SKM-1 (cell line): ENCODE measurements at regions not wholly inside any gene's neighbourhood (a gene's known extent, or its start where the extent isn't known, plus 50 kb on each side); places are given as distances from the start of the nearest gene placed in this dataset.
"Not testable (repeated sequence)": the region's sequence is repeated elsewhere in the genome, so short reads cannot be mapped to it uniquely, and the experiment has no call there.

Source experiments
- DNase-seq: peaks from one replicate; lab custom pipeline; 2025; ENCODE audit not compliant: unreplicated experiment; lab: John Stamatoyannopoulos, UW

DNA sequence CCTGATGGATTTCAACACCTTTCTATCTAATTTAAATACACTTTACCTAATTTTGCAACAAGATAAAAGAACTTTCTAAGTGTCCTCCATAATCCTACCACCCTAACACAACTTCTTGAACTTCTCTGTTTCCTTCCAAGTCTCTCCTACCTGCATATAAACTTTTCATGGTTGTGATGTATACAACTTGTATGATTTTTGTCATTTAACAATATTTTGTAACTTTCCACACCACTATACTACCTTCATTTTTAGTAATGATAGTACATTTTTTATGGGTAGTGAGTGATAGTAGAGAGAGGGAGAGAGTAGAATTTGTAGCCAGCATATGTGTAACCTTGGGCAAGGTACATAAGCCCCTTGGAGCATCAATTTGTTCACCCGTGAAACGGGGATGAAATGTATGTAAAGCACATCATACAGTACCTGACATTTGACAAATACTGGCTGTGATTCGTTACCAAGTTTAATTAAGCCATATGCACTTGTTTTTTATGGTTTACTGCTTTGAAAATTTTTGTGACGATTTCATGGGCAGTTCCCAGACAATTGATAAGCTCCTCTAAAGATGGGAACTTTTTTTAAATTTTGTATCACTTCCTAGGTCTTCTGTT lies 177.8 kb upstream of the SLC38A2 start:
- DNase-seq = no peak

DNA sequence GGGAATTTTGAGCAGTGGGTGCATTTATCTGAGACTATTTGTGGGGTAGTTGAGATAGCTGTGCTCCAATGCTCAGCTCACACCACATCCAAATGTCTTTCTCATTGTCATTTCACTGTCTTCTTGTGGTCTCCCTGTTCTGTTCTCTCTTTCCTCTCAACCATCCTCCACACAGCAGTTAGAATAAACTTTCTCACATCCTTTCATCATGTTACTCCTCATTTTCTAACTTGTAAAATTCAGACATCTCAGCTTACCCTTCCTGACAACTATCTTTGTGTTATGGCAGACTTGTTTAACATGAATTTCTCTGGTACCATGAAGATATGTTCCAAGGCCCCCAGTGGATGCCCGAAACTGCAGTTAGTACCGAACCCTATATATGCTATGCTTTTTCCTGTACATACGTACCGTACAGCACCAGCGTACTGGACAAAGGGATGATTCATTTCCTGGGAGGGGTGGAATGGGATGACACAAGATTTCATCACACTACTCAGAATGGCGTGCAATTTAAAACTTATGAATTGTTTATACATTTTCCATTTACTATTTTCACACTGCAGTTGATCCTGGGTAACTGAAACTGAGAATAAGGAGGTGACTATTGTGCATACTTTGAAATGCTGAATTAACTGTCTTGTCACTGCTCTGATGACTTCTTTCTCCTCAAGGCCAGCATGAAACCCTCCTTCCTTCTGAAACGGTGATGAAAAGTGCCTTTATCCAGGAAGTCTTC lies 177.1 kb upstream of the SLC38A2 start:
- no peak for DNase-seq

DNA sequence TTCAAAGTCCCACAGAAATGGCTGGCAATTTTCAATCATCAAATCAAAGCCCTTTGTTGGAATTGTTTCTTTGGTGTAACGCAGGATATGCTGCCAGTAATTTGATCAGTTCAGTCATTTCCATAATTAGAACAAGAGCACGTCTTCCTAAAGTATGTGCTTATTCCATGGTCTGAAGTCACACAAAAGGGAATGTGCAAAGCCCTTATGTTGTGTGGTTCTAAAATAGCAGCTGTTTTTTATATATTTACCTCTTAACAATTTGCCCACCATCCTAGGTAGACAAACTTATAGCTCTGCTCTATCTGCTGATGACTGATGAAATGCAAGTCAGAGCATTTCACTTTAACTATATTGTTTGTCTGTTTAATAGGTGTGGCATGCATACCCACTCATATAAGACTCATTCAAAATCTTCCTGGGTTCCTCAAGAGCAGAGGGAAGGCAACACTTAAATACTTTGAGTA lies 176.1 kb upstream of the SLC38A2 start:
- DNase-seq = no peak

DNA sequence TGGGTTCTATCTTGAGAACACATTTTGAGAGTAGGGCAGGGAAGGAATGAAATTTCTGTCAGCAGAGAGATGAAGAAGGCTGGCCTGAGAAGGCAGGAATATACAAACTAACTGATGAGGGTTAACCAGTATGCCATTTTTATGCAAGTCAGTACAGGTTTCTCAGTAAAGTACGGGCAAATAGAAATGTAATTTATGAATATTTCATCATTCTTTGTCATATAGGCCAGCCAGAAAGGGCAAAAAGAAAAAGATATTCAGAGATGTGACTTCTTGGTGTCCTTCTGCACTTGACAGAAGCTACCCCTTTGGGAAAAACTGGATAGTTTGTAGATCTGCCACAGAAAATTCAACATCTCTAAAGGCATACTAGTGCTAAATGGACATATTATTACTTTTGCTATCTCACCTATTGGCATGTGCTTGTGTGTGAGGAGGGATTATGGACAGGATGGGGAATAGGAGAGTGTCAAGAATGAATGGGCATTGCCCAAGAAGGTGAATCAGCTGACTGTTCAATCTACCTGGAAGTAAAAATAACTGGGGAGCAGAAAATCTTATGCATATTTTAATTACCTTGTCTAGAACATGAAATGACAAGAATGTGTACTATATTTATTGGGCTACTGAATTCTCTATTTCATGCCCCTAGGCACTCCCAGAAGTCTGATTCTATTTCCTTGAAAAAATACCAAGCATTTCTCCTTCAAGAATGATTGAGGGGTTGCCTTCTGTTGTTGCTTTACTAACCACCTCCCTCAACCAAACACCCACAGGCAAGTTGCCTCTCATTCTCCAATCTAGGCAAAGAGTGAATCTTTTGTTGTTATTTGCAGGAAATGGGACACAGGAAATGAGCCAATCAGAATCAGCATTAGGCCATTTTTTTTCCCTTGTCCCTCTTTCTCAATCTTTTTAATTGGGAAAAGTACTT lies 175.1 kb upstream of the SLC38A2 start:
- DNase-seq = no peak

DNA sequence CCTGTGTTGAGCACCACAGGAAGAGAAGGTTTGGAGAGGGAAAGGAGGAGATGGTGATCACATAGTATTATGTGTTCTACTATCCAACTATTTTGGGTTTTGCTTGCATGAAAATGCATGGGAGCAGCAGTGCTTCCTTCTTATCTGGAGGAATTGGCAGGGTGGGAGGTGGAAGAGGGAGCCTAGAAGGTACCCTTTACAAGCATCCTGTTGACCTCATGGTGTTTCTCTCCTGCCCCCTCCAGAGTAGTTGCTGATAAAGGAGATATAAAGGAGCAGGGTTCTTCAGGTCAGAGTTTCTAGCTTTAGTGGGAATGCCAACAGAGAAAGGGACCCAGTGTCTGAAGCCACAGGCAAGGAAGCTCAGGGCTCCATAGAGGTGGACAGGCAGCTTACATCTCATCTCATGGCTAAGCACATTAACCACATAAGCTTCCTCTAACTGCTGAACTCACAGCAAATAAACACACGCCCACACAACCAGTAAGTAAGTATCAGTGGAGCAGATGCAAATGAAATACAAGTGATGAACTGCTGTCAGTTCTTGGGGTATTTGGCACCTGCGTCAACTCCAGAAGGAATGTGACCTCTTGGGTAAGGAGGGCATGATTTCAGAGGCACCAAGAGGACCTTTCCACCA lies 174.2 kb upstream of the SLC38A2 start:
- DNase-seq = no peak

DNA sequence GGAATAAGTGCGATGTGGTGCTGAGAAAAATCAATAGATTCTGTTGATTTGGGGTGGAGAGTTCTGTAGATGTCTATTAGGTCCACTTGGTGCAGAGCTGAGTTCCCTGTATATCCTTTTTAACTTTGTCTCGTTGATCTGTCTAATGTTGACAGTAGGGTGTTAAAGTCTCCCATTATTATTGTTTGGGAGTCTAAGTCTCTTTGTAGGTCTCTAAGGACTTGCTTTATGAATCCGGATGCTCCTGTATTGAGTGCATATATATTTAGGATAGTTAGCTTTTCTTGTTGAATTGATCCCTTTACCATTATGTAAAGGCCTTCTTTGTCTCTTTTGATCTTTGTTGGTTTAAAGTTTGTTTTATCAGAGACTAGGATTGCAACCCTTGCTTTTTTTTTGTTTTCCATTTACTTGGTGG lies 170.8 kb upstream of the SLC38A2 start:
- not testable (repeated sequence) for DNase-seq

DNA sequence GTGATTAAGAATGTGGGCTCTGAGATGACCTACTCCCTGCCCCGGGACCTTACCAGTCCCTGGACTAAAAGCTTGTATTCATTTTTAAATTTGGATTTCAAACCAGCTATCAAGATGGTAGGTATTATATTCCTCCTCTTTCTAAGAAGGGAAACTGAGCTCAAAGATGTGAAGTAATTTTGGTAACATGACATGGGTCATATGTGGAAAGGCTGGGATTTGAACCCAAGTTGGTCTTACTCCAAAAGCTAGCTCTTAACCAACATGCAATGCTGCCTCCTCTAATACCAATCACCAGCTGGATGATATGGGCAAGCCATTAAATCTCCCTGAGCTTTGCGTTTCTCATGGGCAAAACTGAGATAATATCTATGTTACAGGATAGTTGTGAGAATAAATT lies 166.4 kb upstream of the SLC38A2 start:
- no peak for DNase-seq

DNA sequence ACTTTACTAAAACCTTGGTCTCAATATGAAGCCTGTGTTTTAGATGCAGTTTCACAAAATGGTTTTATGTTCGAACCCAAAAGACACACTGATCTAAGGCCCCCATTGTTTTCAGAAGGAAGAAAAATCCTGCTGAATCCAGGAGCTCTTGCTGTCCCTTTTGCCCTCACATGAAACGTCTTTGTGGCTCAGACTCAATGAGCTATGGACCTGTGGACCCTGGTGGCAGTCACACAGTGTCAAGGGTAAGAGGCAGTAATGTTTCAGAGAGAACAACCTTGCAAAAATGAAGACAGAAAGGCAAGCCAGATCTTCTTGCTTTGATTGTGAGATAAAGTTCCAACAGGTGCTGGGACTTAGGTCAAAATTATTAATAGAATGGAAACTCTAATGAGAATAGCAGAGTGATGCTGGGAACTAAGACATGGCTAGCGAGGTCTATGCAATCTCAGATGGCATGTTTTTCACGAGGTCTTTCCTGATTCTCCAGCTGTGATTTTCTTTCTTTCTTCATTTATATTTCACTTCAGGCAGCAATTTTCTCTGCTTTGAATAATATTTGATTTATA lies 164.9 kb upstream of the SLC38A2 start:
- DNase-seq = no peak

DNA sequence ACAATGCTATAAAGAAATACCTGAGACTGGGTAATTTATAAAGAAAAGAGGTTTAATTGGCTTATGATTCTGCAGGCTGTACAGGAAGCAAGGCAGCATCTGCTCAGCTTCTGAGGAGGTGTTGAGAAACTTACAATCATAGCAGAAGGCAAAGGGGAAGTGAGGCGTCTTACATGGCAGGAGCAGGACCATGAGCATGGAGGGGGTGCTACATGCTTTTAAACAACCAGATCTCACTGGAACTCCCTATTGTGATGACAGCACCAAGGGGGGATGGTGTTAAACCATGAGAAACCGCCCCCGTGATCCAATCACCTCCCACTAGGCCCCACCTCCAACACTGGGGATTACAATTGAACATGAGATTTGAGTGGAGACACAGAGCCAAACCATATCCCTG lies 163.7 kb upstream of the SLC38A2 start:
- peak; percentile 1 for DNase-seq

DNA sequence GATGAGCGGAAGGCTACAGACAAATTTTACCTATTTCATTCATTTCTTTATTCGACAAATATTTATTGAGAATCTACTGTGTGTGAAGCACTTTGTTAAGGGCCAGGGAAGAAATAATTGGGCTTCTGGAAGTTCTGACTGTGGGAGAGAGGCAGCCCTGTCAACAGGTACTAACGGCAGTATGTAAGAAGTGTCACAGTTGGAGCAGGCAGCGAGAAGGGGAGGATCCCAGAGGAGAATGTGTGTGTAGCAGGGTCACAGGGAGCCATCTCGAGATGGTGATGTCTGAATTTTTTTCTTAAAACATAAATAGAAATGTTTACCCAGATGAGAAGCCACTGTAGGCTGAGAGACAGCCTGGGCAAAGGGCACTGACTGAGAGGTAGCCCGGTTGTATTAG lies 163.3 kb upstream of the SLC38A2 start:
- DNase-seq = no peak

DNA sequence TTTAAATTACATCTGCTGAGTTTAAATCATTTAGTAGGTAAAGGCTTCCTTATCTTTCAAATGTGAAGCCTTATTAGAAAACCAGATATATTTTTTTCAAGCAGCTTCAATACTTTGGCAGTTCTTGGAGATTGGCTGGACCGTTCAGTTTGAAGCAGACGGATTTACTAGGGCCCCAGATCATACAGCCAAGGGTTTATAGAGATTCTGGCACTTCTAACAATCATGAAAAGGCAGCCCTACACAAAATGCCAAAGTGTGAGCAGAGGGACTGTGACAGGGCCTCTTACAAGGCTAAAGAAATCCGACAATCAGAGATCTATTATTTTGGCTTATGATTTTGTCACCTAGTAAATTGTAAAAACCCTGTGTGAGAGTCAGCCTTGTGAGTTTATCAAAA lies 162.8 kb upstream of the SLC38A2 start:
- DNase-seq = no peak

DNA sequence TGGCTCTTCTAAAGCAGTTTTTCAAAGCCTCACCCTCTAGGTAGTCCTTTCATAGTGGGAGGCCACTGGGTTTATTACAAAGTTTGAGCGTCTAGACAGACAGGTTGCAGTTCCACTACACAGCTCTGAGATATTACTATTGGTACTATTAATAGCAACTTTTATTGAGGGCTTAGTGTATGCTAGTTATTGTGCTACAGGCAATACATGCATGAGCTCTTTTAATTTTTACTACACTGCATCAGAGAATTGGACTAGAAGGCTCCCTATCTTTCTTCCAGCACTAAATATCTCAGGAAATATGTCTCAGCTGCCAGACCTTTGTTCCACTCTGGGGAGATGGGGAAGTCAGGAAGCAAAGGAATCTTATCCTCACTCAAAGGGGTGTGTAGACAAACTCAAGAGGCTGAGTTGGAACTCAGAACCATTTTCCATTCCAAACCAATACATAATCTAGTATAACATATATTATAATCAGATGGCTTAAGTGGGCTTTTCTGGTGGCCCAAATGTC lies 161.8 kb upstream of the SLC38A2 start:
- no peak for DNase-seq

DNA sequence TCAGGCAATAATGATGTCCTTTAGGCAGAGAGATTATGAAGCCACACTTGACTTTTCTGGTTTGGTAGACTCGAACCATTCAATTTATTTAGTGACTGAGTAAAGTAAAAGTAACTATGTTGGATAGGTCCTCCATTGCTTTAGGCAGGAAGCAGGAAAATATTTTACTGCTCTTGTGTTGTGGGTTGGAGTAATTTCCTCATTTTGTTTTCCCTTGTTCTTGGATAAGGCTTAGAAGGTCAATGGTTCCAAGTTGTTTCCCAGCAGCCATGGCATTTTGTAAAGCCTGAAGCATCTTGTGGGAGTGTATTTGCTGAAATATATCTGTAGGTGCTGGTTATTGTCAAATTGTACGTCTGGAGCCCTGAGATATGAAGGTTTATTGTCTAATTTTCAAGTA lies 161.2 kb upstream of the SLC38A2 start:
- no peak for DNase-seq

DNA sequence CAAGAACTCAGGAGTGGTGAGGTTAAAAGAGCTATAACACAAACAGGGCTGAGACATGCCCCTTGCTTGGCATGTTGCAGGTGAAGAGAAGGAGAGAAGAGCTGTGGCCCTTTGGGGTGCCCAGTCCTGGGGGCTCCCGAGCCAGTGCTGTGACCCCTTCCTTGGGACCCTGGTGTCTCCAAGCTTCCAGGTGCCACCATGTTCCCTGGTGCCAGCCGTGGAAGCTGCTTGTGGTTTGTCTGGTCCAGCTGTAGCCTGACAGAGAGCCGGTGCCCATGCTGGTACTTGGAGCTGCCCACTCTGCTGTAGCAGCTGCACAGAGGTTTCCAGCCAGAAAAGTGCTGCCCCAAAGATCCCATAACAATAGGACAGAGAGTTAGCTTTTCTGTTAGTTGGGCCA lies 159.2 kb upstream of the SLC38A2 start:
- no peak for DNase-seq

DNA sequence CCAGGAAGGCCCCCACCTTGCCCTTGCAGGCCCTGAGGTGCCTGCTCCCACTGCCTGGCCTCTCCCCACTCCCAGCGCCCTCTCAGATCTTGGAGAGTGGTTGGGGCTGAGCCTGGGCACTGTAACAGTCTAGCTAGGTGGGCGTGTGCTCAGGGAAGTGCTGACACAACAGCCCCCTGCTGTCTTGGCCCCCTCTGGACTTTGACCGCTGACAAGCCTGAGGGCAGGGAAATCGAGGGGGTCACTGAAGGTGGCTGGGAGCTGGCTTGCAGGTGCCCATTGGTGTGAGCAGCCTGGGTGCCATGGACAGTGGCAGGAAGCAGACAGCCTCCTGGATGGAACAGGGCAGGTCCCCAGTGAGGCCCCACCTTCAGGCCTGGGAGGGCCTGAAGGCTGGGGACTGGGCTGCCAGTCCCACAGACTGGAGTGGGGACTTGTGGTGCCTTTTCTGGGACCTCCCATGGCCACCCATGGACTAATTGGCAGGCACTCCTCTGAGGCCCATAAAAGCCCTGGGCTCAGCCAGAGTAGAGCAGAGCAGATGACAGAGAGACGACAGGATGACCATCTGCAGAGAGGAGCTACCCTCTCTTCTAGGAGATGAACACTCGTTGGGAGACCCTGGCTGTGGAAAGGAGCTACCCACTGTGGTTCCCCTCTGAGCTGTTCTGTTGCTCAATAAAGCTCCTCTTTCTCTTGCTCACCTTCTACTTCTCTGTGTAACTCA lies 158.6 kb upstream of the SLC38A2 start:
- DNase-seq = no peak

DNA sequence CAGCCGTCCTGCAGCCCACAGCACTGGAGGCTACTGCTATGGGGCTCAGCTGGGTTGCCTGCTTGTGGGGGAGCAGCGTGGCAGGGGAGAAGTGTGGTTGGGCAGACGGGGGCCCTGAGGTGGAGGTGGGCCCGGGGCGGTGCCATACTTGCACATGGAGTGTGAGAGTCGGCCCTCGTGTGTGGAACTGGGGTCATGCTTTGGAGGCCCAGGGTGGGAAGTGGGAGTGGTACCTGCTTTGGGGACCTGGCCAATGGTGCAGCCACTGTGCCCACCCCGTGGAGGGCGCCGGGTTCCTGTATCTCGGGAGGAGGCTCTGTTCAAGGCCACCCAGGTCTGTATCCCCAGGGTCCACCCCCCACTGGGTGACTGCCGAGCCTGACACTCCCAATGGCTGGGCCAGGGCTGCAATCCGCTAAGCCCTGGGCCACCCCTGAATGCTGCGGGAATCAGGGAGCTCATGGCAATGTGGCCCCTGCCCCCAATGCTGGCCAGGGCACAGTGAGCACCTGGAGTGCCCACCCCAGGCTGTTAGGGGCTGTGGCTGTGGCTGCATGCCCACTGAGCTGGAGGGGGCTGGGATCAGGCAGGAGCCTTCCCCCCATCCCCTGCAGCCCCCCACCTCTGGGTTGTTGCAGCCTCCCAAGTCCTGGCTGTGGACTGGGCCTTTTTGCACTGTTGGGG lies 157.9 kb upstream of the SLC38A2 start:
- DNase-seq = no peak

DNA sequence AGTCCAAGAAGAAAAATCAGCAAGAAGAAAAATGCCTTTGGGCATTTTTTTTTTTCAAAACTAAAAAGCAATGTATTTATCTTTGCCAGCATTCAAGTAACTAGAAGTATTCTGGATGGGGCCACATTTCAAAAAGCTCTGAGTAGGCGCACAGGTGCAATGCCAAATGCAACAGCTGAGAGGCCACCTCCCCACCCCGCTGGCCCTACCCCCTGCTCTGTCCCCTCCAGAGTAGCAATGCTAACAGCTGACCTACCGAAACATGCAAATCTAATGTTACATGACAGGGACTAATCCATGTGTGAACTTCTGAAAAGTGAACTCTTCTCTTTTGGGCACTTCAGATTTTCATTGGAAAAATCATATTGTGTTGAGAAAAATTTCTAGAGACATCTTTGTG lies 153.7 kb upstream of the SLC38A2 start:
- no peak for DNase-seq

DNA sequence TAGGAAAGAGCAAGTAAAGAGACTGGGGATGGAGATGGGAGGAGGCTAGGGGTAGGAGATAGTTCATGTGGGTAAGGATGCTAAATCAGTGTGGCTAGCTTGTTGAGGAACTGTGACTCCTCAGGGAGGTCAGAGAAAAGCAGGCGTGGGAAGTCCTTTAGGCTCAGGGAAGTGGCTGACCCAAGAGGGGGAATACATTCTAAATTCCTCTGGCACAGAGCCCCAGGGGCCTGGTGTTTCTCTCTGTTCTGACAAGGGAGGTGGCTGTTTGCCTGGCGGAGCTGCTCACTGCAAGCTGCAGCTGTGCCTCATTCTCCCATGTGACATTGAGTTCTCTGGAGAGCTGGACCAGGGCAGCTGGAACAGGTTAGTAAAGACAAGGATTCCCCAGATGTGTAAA lies 152.2 kb upstream of the SLC38A2 start:
- no peak for DNase-seq
